ENCODE measurements at regions not wholly inside any gene's neighbourhood (a gene's known extent, or its start where the extent isn't known, plus 50 kb on each side); places are given as distances from the start of the nearest gene placed in this dataset.

GRCh38 chr1:91129458-91129857 is 107.6 kb upstream of the ZNF644 start:
- no peak for DNase-seq
- H3K27me3 ChIP-seq: no peaks in the 10 kb centered on the region

GRCh38 chr1:91129017-91129416 is 107.2 kb upstream of the ZNF644 start:
- H3K4me1 ChIP-seq: 0 out of 2 replicates have a peak, but pooled peaks cover 11% of the 10 kb centered on the region
- H3K27ac ChIP-seq: no peak overlapping the region
- DNase-seq: no peak
- H3K9me3 ChIP-seq (replicated peaks): no peaks in the 10 kb centered on the region
- H3K4me3 ChIP-seq: no peak overlapping the region
- H3K36me3 ChIP-seq: no peaks in the 10 kb centered on the region
- no peaks in the 10 kb centered on the region for H3K27me3 ChIP-seq

More at GRCh38 chr1:91129458-91129857, 107.6 kb upstream of the ZNF644 start:
- Histone ChIP-seq H3K9me3 (replicated peaks) (no peaks in the 10 kb centered on the region), H3K4me3 (no peak overlapping the region), H3K27ac (no peak overlapping the region), H3K4me1 (0 out of 2 replicates have a peak, but pooled peaks cover 6% of the 10 kb centered on the region), H3K36me3 (no peaks in the 10 kb centered on the region)

- H3K27ac ChIP-seq: peak overlapping the region; percentile 64
- no peaks in the 10 kb centered on the region for H3K27me3 ChIP-seq
- H3K9me3 ChIP-seq (replicated peaks): no peaks in the 10 kb centered on the region
- no peaks in the 10 kb centered on the region for H3K36me3 ChIP-seq
- peak; percentile 61 to 73 for DNase-seq
- 0 out of 2 replicates have a peak, but pooled peaks cover 14% of the 10 kb centered on the region for H3K4me1 ChIP-seq
- no peak overlapping the region for H3K4me3 ChIP-seq
Measured at GRCh38 chr1:91124989-91125417, 103.2 kb upstream of the ZNF644 start.

GRCh38 chr1:91124290-91124985 is 102.6 kb upstream of the ZNF644 start:
- Histone ChIP-seq H3K9me3 (replicated peaks) (no peaks in the 10 kb centered on the region), H3K27ac (peak overlapping the region; percentile 64), H3K27me3 (no peaks in the 10 kb centered on the region), H3K4me1 (0 out of 2 replicates have a peak, but pooled peaks cover 14% of the 10 kb centered on the region), H3K36me3 (no peaks in the 10 kb centered on the region), H3K4me3 (no peak overlapping the region)
- DNase-seq: peak; percentile 55 to 69

- Histone ChIP-seq H3K36me3 (no peaks in the 10 kb centered on the region), H3K9me3 (replicated peaks) (no peaks in the 10 kb centered on the region), H3K4me1 (0 out of 2 replicates have a peak, but pooled peaks cover 14% of the 10 kb centered on the region), H3K4me3 (no peak overlapping the region), H3K27me3 (no peaks in the 10 kb centered on the region), H3K27ac (peak overlapping the region; percentile 64)
- DNase-seq: no peak
Measured at GRCh38 chr1:91123773-91124172, 101.9 kb upstream of the ZNF644 start.

DNA sequence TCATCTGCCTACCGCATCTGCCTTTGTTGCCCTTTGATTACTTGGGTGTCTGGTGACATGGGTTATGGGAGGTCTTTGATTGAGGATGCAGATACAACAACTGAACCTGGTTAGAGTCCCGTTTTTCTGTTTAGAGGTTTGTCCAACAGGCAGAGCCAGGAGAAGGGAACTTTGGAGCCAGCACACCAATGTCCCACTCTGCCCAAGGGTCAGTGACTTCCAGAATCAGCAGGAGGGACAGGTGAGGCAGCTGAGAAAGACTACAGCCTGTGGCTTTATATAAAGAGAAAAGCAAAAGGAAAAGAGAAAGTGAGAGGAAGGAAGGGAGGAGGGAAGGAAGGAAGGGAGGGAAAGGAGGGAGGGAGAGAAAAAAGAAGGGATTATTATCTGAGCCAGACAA is 101.5 kb upstream of the ZNF644 start:
- DNase-seq: no peak
- Histone ChIP-seq H3K27me3 (no peaks in the 10 kb centered on the region), H3K36me3 (no peaks in the 10 kb centered on the region), H3K4me1 (0 out of 2 replicates have a peak, but pooled peaks cover 14% of the 10 kb centered on the region), H3K9me3 (replicated peaks) (no peaks in the 10 kb centered on the region), H3K27ac (no peak overlapping the region), H3K4me3 (no peak overlapping the region)

GRCh38 chr1:91122106-91122717 is 100.4 kb upstream of the ZNF644 start:
- DNase-seq: no peak
- H3K9me3 ChIP-seq (replicated peaks): no peaks in the 10 kb centered on the region
- H3K36me3 ChIP-seq: no peaks in the 10 kb centered on the region

GRCh38 chr1:91121366-91121765 is 99.5 kb upstream of the ZNF644 start:
- H3K27ac ChIP-seq: no peak overlapping the region
- no peaks in the 10 kb centered on the region for H3K36me3 ChIP-seq
- H3K27me3 ChIP-seq: no peaks in the 10 kb centered on the region
- H3K4me1 ChIP-seq: 0 out of 2 replicates have a peak, but pooled peaks cover 14% of the 10 kb centered on the region
- no peak for DNase-seq
- H3K4me3 ChIP-seq: no peak overlapping the region
- no peaks in the 10 kb centered on the region for H3K9me3 ChIP-seq (replicated peaks)

More at GRCh38 chr1:91122106-91122717, 100.4 kb upstream of the ZNF644 start:
- no peak overlapping the region for H3K27ac ChIP-seq
- no peak overlapping the region for H3K4me3 ChIP-seq
- H3K27me3 ChIP-seq: no peaks in the 10 kb centered on the region
- H3K4me1 ChIP-seq: 0 out of 2 replicates have a peak, but pooled peaks cover 14% of the 10 kb centered on the region

GRCh38 chr1:91120936-91121335 is 99.1 kb upstream of the ZNF644 start:
- Histone ChIP-seq H3K27ac (no peak overlapping the region), H3K4me3 (no peak overlapping the region), H3K27me3 (no peaks in the 10 kb centered on the region), H3K9me3 (replicated peaks) (no peaks in the 10 kb centered on the region), H3K4me1 (0 out of 2 replicates have a peak, but pooled peaks cover 14% of the 10 kb centered on the region), H3K36me3 (no peaks in the 10 kb centered on the region)
- no peak for DNase-seq

- no peak overlapping the region for H3K27ac ChIP-seq
- H3K27me3 ChIP-seq: no peaks in the 10 kb centered on the region
- no peak for DNase-seq
- no peaks in the 10 kb centered on the region for H3K36me3 ChIP-seq
- H3K4me1 ChIP-seq: 0 out of 2 replicates have a peak, but pooled peaks cover 14% of the 10 kb centered on the region
- H3K9me3 ChIP-seq (replicated peaks): no peaks in the 10 kb centered on the region
- H3K4me3 ChIP-seq: no peak overlapping the region
Measured at GRCh38 chr1:91120421-91120820, 98.6 kb upstream of the ZNF644 start.

DNA sequence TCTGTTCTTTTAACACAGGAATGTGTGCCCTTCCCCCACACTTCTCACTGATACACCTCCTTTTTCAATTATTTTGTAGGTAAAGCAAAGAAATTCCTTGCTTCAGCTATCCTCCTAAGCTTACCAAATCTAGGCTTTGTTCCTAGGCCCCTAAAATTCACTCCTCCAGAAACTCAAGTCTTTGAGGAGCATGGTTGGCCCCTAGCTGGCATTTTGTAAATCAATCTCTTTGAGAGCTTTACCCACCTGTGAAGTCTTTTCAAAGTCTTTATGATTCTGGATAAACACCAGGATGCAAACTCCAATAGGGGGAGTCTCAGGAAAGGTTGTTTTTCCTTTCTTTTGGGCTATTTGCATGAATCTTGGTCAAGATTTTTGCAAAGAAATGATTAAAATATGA is 82.9 kb upstream of the ZNF644 start:
- Histone ChIP-seq H3K27me3 (no peaks in the 10 kb centered on the region), H3K36me3 (no peaks in the 10 kb centered on the region), H3K9me3 (replicated peaks) (no peaks in the 10 kb centered on the region), H3K4me1 (0 out of 2 replicates have a peak, but pooled peaks cover 4% of the 10 kb centered on the region), H3K4me3 (no peak overlapping the region), H3K27ac (no peak overlapping the region)
- peak in 1 of 2 experiments; percentile 13 for DNase-seq

DNA sequence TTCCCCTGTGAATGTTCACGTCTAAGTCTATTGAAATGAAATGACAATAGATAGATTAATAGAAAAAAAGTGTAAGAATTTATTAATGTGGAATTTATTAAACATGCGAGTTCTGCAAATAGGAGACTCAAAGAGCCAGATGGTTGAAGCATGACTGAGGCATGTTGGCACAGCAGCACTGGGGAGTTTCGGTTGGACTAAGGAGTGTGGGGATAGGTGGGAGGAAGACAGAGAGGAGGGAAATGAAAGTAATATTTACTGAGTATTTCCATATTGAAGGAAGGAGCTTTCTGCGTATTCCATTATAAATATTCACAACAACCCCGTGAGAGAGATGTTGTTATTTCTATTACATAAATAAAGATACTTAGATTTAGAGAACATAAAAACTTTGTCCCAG is 79.5 kb upstream of the ZNF644 start:
- Histone ChIP-seq H3K27ac (no peak overlapping the region), H3K27me3 (no peaks in the 10 kb centered on the region; the same call in 1 of the 2 replicates), H3K9me3 (replicated peaks) (no peaks in the 10 kb centered on the region), H3K36me3 (no peaks in the 10 kb centered on the region), H3K4me3 (no peak overlapping the region), H3K4me1 (peaks cover 15% of the 10 kb centered on the region)
- DNase-seq: no peak

DNA sequence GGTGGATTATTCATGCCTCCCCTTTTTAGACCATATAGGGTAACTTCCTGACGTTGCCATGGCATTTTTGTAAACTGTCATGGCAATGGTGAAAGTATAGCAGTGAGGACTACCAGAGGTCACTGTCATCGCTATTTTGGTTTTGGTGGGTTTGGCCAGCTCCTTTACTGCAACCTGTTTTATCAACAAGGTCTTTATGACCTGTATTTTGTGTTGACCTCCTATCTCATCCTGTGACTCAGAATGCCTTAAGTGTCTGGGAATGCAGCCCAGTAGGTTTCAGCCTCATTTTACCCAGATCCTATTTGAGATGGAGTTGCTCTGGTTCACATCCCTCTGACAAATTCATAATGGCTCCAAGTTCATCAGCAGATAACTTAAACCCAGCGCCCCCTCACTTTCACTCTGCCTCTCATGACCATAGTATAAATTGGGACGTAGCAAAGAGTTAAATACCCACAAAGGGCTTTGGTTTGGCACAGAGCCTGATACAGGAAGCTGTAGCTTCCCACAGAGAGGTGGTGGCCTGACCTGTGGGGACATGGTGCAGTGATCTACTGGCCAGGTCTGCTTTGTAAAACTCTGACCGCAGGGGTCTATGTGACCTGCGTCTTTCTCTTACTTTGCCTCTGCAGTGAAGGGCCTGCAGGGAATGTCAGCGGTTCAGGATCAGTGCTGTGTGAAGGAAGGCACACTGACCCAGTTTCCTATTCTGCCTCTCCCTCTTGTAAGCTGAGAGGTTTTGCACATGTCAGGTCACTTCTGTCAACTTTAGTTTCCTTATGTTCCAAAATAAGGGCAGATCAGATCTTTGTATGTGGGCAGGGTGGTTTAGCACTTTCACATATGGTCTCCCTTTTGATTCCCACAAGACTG is 78.1 kb upstream of the ZNF644 start:
- no peaks in the 10 kb centered on the region for H3K36me3 ChIP-seq
- DNase-seq: peak; percentile 22 to 44
- peaks cover 15% of the 10 kb centered on the region for H3K4me1 ChIP-seq
- no peaks in the 10 kb centered on the region; the same call in 1 of the 2 replicates for H3K27me3 ChIP-seq
- H3K4me3 ChIP-seq: no peak overlapping the region
- no peaks in the 10 kb centered on the region for H3K9me3 ChIP-seq (replicated peaks)
- H3K27ac ChIP-seq: no peak overlapping the region

DNA sequence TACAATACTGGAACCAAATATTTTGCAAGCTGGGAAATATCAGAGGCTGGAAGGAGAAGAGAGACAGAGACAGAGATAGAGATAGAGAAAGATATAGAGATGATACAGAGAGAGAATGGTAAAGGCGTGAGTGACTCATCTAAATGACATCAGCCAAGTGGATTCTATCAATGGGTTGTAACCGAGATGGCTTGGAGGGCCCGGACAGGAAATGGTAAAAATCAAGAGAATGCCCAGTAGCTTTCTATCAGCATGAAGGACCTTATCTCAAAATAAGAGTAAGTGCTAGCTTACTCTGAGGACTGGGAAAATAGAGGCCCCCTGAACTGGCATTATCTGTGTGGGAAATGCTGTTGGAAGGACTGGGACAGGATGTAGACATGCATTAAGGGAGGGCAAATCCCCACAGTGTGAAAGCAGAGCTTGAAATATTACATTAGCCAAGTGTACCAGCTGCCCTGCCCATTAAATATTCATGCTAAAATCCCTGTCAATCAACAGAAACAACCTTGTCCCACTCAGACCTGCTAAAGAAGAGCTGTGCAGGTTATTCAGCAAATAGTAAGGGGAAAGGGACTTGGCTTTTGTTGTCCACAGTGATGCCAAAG is 76.6 kb upstream of the ZNF644 start:
- DNase-seq: peak; percentile 17 to 46
- Histone ChIP-seq H3K36me3 (no peaks in the 10 kb centered on the region), H3K27ac (peak overlapping the region; percentile 35; the same call in 1 of the 2 replicates)

More for the DNA sequence above, 76.6 kb upstream of the ZNF644 start:
- Histone ChIP-seq H3K4me3 (no peak overlapping the region), H3K9me3 (replicated peaks) (no peaks in the 10 kb centered on the region), H3K27me3 (no peaks in the 10 kb centered on the region; the same call in 1 of the 2 replicates), H3K4me1 (peaks cover 15% of the 10 kb centered on the region)
